HG02623 (cell line): ENCODE measurements at regions not wholly inside any gene's neighbourhood (a gene's known extent, or its start where the extent isn't known, plus 50 kb on each side); places are given as distances from the start of the nearest gene placed in this dataset.

Source experiments
- ATAC-seq: cut with Tn5 transposase; IDR thresholded peaks from one replicate; pipeline ENCODE4 v1.9.1; 2021; ENCODE audit warnings: moderate library complexity; ENCODE audit not compliant: unreplicated experiment

DNA sequence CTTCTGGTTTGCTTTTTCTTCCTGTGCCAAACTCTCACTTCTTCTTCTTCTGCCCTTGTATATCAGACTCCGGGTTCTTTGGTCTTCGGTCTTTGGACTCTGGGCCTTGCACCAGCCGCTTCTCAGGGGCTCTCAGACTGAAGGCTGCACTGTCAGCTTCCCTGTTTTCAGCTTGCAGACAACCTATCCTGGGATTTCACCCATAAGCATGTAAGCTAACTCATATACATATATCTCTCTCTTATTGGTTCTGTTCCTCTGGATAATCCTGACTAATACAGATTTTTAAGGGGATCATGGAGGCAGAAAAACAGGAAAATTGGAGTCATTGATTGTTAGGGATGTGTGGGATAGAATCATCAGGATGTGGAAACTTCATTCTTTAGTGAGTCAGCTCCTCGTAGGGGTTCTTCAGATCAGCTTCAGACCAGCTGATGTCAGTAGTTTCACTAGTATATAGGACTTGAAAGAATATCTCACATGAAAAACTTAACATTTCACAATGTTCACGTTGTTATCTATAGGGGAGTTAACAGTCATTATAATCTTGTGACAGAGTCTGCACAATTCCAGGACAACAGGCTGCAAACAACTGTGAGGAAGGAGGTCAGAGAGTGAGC lies 102.9 kb downstream of the RASSF9 start:
- no peak for ATAC-seq

DNA sequence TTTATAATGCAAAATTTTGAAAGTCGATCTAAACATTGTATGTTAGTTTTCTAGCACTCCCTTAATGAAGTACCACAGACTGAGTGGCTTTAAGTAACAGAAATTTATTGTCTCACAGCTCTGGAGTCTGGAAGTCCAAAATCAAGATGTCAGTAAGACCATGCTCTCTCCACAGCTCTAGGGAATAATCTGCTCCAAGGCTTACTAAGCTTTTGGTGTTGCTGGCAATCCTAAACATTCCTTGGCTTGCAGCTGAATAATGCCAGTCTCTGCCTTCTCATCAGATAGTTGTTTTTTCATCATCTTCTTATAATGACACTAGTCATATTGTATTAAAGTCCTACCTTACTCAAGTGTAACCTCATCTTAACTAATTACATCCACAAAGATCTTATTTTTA lies 102.2 kb downstream of the RASSF9 start:
- ATAC-seq: no peak

DNA sequence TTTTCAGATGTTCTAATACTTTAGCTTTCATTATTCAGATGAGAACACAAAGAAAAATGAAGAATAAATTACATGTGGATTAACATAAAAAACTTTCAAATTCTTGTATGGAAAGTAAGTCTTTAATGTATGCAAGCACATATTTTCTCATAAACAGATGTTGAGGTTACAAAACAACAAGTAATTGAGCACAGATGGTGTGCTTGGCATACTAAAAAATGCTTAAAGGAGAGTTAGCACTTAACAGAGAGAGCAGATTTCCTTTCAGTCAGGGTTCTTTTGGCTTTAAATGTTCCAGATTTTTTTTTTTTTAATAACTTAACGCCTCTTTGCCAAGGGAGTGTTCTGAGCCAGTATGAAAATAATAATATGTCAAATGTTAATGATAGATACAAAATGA lies 96.0 kb downstream of the RASSF9 start:
- ATAC-seq: no peak

DNA sequence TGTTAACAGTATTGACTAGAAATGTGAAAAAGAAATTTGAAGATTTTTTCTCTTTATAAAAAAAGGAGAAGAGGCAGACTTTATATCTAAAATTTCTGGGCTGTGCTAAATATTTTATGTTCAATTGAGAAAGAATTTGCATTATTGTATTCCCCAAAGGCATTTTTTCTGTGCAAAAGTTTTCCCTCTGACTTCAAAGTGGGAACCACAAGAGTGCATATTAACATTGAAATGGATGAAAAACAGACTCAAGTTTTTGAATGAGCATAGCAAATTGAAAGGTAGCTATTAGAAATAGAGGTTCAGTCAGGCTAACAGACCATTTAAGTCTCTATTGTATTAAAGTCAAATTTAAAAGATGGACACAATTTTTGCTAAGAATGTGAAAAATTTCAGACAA lies 95.2 kb downstream of the RASSF9 start:
- no peak for ATAC-seq

DNA sequence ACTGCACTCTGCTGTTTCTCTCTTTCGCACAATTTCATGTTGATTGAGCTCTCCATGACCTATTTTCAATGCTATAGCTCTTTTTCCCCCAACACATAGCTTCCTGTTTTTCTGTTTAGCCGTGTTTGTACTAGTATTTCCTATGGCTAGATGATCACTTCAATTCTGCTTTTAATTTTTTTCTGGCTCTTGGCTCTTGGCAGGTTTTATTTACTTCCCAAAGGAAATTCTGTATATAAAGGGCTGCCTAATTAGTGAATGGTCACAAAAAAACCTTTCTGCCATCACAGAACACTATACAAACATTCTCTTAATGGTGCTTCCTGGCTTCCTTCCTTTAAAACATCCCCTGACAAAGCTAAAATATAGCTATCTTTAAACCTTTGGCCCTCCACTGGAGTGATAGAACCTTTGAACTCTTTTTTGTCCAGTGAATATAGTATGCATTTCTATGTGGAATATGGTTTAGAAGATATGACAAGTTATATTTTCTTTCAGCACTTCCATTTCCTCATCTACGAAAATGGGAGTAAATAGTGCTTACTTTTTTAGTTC lies 88.2 kb downstream of the RASSF9 start:
- ATAC-seq: no peak
